HK-2 (cell line): ENCODE measurements at regions not wholly inside any gene's neighbourhood (a gene's known extent, or its start where the extent isn't known, plus 50 kb on each side); places are given as distances from the start of the nearest gene placed in this dataset.

Experiments
- DNase-seq: peaks from one replicate; pipeline ENCODE4 v3.0.0-alpha.2; 2018; ENCODE audit not compliant: unreplicated experiment

GRCh38 chr16:66172463-66172862, 194.0 kb upstream of the CDH5 start:
- no peak for DNase-seq

GRCh38 chr16:66171578-66171977, 194.9 kb upstream of the CDH5 start:
- no peak for DNase-seq

GRCh38 chr16:66170989-66171388, 195.5 kb upstream of the CDH5 start:
- DNase-seq = no peak

GRCh38 chr16:66169817-66170216, 196.7 kb upstream of the CDH5 start:
- no peak for DNase-seq

- DNase-seq = no peak
Observed at GRCh38 chr16:66168777-66169176, 197.7 kb upstream of the CDH5 start.

- DNase-seq = no peak
Observed at GRCh38 chr16:66167564-66168291, 198.8 kb upstream of the CDH5 start.

GRCh38 chr16:66166490-66166889, 200.0 kb upstream of the CDH5 start:
- no peak for DNase-seq

- DNase-seq = no peak
Observed at GRCh38 chr16:66165879-66166278, 200.6 kb upstream of the CDH5 start.

- DNase-seq = no peak
Observed at GRCh38 chr16:66164581-66165247, 201.8 kb upstream of the CDH5 start.

- DNase-seq = no peak
Observed at GRCh38 chr16:66162821-66163220, 203.7 kb upstream of the CDH5 start.

- DNase-seq = no peak
Observed at GRCh38 chr16:66161942-66162341, 204.5 kb upstream of the CDH5 start.

- DNase-seq = no peak
Observed at GRCh38 chr16:66161269-66161668, 205.2 kb upstream of the CDH5 start.

GRCh38 chr16:66159987-66160386, 206.5 kb upstream of the CDH5 start:
- DNase-seq = no peak

- DNase-seq = no peak
Observed at GRCh38 chr16:66156538-66156937, 210.0 kb upstream of the CDH5 start.

- no peak for DNase-seq
Observed at GRCh38 chr16:66155933-66156332, 210.6 kb upstream of the CDH5 start.

- DNase-seq = no peak
Observed at GRCh38 chr16:66154801-66155200, 211.7 kb upstream of the CDH5 start.

GRCh38 chr16:66152823-66153393, 213.6 kb upstream of the CDH5 start:
- DNase-seq = no peak

GRCh38 chr16:66152181-66152580, 214.3 kb upstream of the CDH5 start:
- no peak for DNase-seq

GRCh38 chr16:66150698-66151482, 215.6 kb upstream of the CDH5 start:
- DNase-seq = no peak

GRCh38 chr16:66147291-66147690, 219.2 kb upstream of the CDH5 start:
- no peak for DNase-seq

- no peak for DNase-seq
Observed at GRCh38 chr16:66146798-66147197, 219.7 kb upstream of the CDH5 start.

- no peak for DNase-seq
Observed at GRCh38 chr16:66144641-66145040, 221.8 kb upstream of the CDH5 start.
